H1 (cell line): ENCODE measurements at regions not wholly inside any gene's neighbourhood (a gene's known extent, or its start where the extent isn't known, plus 50 kb on each side); places are given as distances from the start of the nearest gene placed in this dataset.
A peak's percentile ranks its signal among the peaks of the same experiment; 100 is the strongest.

Experiments
- CTCF ChIA-PET: fragments of 300-600 bp; sonication (Branson Sonifier 250); formaldehyde crosslinking; loops from one replicate; lab custom pipeline; 2021; ENCODE audit not compliant: partially characterized antibody; lab: Charles Lee
- POLR2A ChIA-PET: fragments of 300-600 bp; sonication (Branson Sonifier 250); formaldehyde crosslinking; loops from one replicate; lab custom pipeline; 2021; ENCODE audit warnings: inconsistent platforms; ENCODE audit not compliant: partially characterized antibody; lab: Charles Lee
- DNase-seq, 2 experiments: peaks; one replicate each; pipeline versions ENCODE4 v3.0.0 to v3.0.0-alpha.2; 2010 to 2022; ENCODE audit warnings: low spot score in 2 of 2, low read depth in 1 of 2, mixed read lengths in 1 of 2
- FAIRE-seq: peaks from 2 replicates; lab custom pipeline; 2011; peaks lifted over from hg19 to GRCh38; lab: Jason Lieb, UNC
- H2AFZ ChIP-seq: 2 replicates; pipeline ENCODE4 v1.8.1; 2012; ENCODE audit warnings: low read length, inconsistent platforms
- H2AK5ac ChIP-seq: 2 replicates; pipeline ENCODE4 v1.6.1; 2013; ENCODE audit warnings: low read depth, low read length
- H2BK120ac ChIP-seq: replicated peaks from 2 replicates; pipeline ENCODE3; 2013; ENCODE audit warnings: low read depth, low read length, inconsistent platforms
- H2BK12ac ChIP-seq: 2 replicates; pipeline ENCODE4 v1.6.1; 2013; ENCODE audit warnings: low read depth, low read length
- H2BK15ac ChIP-seq: 2 replicates; pipeline ENCODE4 v1.6.1; 2013; ENCODE audit warnings: low read length
- H2BK20ac ChIP-seq: 2 replicates; pipeline ENCODE4 v1.6.1; 2013; ENCODE audit warnings: low read length
- H2BK5ac ChIP-seq: 2 replicates; pipeline ENCODE4 v1.6.1; 2013; ENCODE audit warnings: low read depth, low read length
- H3K14ac ChIP-seq: 2 replicates; pipeline ENCODE4 v1.6.1; 2013; ENCODE audit warnings: inconsistent platforms; ENCODE audit not compliant: insufficient read length
- H3K18ac ChIP-seq: 2 replicates; pipeline ENCODE4 v1.6.1; 2013; ENCODE audit warnings: low read length; ENCODE audit errors: extremely low read depth
- H3K23ac ChIP-seq: 2 replicates; pipeline ENCODE4 v1.6.1; 2013; ENCODE audit warnings: inconsistent platforms; ENCODE audit not compliant: insufficient read length
- H3K23me2 ChIP-seq: 2 replicates; pipeline ENCODE4 v1.6.1; 2013; ENCODE audit warnings: low read depth, low read length
- H3K27ac ChIP-seq: 2 replicates; pipeline ENCODE4 v1.6.1; 2011; ENCODE audit warnings: low read depth, low read length, inconsistent platforms
- H3K27me3 ChIP-seq, 4 experiments: replicated peaks in 1 of 4; 1 replicate in 1 of 4; 2 replicates in 3 of 4; pipeline versions ENCODE4 v1.6.1 to v1.8.1; 2011 to 2013; ENCODE audit warnings: low read length in 3 of 4, mild to moderate bottlenecking in 3 of 4, inconsistent platforms in 2 of 4, mixed read lengths in 2 of 4, moderate library complexity in 1 of 4; ENCODE audit not compliant: control insufficient read depth in 3 of 4, insufficient read depth in 3 of 4; ENCODE audit errors: extremely low read depth in 1 of 4
- H3K36me3 ChIP-seq, 4 experiments: 2 replicates each; pipeline versions ENCODE4 v1.6.1 to v1.8.1; 2011 to 2013; ENCODE audit warnings: mild to moderate bottlenecking in 4 of 4, low read length in 3 of 4, moderate library complexity in 2 of 4, control low read depth in 1 of 4, inconsistent platforms in 1 of 4; ENCODE audit not compliant: insufficient read depth in 4 of 4, control insufficient read depth in 2 of 4
- H3K4ac ChIP-seq: replicated peaks from 2 replicates; pipeline ENCODE3; 2013; ENCODE audit warnings: low read length, low read depth, mixed read lengths, inconsistent platforms; ENCODE audit not compliant: insufficient read length
- H3K4me1 ChIP-seq, 4 experiments: replicated peaks in 1 of 4; 1 replicate in 1 of 4; 2 replicates in 3 of 4; pipeline versions ENCODE4 v1.6.1 to v1.8.1; 2011 to 2013; ENCODE audit warnings: low read length in 3 of 4, inconsistent platforms in 2 of 4, mixed read lengths in 1 of 4; ENCODE audit not compliant: insufficient read depth in 4 of 4, control insufficient read depth in 3 of 4
- H3K4me2 ChIP-seq, 2 experiments: 2 replicates each; pipeline versions ENCODE4 v1.6.1 to v1.8.1; 2011 to 2013; ENCODE audit warnings: low read depth in 2 of 2, low read length in 2 of 2, control low read depth in 1 of 2, inconsistent platforms in 1 of 2, mild to moderate bottlenecking in 1 of 2; ENCODE audit not compliant: insufficient read depth in 1 of 2
- H3K4me3 ChIP-seq, 4 experiments: fragments of 200-600, 300-600 bp in 1 of 4; sonication (generic), shearing (Covaris generic), sonication (Bioruptor Twin) in 1 of 4; 2 replicates each; pipeline versions ENCODE4 v1.5.1 to v1.8.1; 2011 to 2016; ENCODE audit warnings: low read length in 4 of 4, low read depth in 3 of 4, control low read depth in 2 of 4, inconsistent platforms in 2 of 4, mild to moderate bottlenecking in 2 of 4, mixed read lengths in 1 of 4, moderate library complexity in 1 of 4; ENCODE audit not compliant: insufficient read depth in 2 of 4; ENCODE audit errors: extremely low read depth in 1 of 4
- H3K56ac ChIP-seq: replicated peaks from 2 replicates; pipeline ENCODE3; 2013; ENCODE audit warnings: low read depth, mild to moderate bottlenecking, mixed read lengths, low read length, inconsistent platforms; ENCODE audit not compliant: insufficient read length
- H3K79me1 ChIP-seq: 2 replicates; pipeline ENCODE4 v1.6.1; 2013; ENCODE audit warnings: low read depth, low read length, control low read depth
- H3K79me2 ChIP-seq, 2 experiments: 2 replicates each; pipeline versions ENCODE4 v1.6.1 to v1.8.1; 2012 to 2013; ENCODE audit warnings: low read length in 2 of 2, mild to moderate bottlenecking in 2 of 2, inconsistent platforms in 1 of 2; ENCODE audit not compliant: insufficient read depth in 2 of 2, control insufficient read depth in 1 of 2
- H3K9ac ChIP-seq, 4 experiments: replicated peaks in 1 of 4; 1 replicate in 1 of 4; 2 replicates in 3 of 4; pipeline versions ENCODE4 v1.6.1 to v1.8.1; 2011 to 2013; ENCODE audit warnings: low read depth in 3 of 4, low read length in 3 of 4, control low read depth in 2 of 4, mild to moderate bottlenecking in 2 of 4, moderate library complexity in 2 of 4, inconsistent platforms in 1 of 4; ENCODE audit errors: extremely low read depth in 1 of 4
- H3K9me3 ChIP-seq, 2 experiments: 2 replicates each; pipeline versions ENCODE4 v1.6.1 to v1.8.1; 2012 to 2013; ENCODE audit warnings: mild to moderate bottlenecking in 2 of 2, moderate library complexity in 2 of 2, control low read depth in 1 of 2, inconsistent platforms in 1 of 2, low read depth in 1 of 2, low read length in 1 of 2, mixed read lengths in 1 of 2; ENCODE audit not compliant: insufficient read depth in 2 of 2
- H4K20me1 ChIP-seq, 2 experiments: replicated peaks in 1 of 2; 2 replicates each; pipeline versions ENCODE3 to v1.8.1; 2011 to 2013; ENCODE audit warnings: inconsistent platforms in 2 of 2, low read length in 2 of 2, mild to moderate bottlenecking in 1 of 2; ENCODE audit not compliant: insufficient read depth in 2 of 2, control insufficient read depth in 1 of 2
- H4K5ac ChIP-seq: 2 replicates; pipeline ENCODE4 v1.6.1; 2013; ENCODE audit warnings: low read length, low read depth, mixed read lengths, inconsistent platforms; ENCODE audit not compliant: insufficient read length
- H4K8ac ChIP-seq: 2 replicates; pipeline ENCODE4 v1.8.0; 2013; ENCODE audit warnings: mild to moderate bottlenecking, moderate library complexity, low read length, inconsistent platforms; ENCODE audit not compliant: insufficient read depth; ENCODE audit errors: extremely low read depth
- H4K91ac ChIP-seq: replicated peaks from 2 replicates; pipeline ENCODE3; 2013; ENCODE audit warnings: low read length, mixed read lengths, inconsistent platforms; ENCODE audit not compliant: insufficient read length
- EGR1 ChIP-seq: IDR thresholded peaks from 2 replicates; pipeline ENCODE4 v1.6.1; 2011; ENCODE audit warnings: low read depth, low read length, borderline replicate concordance
- WGBS, 2 experiments: shearing (Covaris generic) in 1 of 2; methylation state at CpG; one replicate each; pipeline versions ENCODE4 v1.1.6 to v1.1.7; 2013 to 2015; ENCODE audit warnings: low lambda C conversion rate in 2 of 2, mixed read lengths in 2 of 2, inconsistent platforms in 1 of 2, low coverage in 1 of 2, missing lambda C conversion rate in 1 of 2; ENCODE audit not compliant: insufficient replicate concordance in 2 of 2, insufficient coverage in 1 of 2, insufficient read length in 1 of 2; ENCODE audit errors: extremely low coverage in 1 of 2, missing lambda C conversion rate in 1 of 2; 5-methylcytosine and 5-hydroxymethylcytosine counted together

GRCh38 chr3:73271-73670 is 123.3 kb upstream of the CHL1 start:
- ChIA-PET POLR2A (no interaction called here), CTCF (interaction anchor here (0.6 to 1.8 kb wide), 4 partner anchors 10 to 282 kb away, joined by 3 to 7 read pairs (median 3); no protein-coding TSS in a partner anchor)
- Histone ChIP-seq H3K4me3 (peak overlapping the region in 1 of 4 experiments; percentile 3; a peak in 2 of 8 replicates), H3K14ac (no peak overlapping the region), H3K18ac (no peak overlapping the region), H2BK12ac (no peak overlapping the region), H4K8ac (no peak overlapping the region), H2BK15ac (no peak overlapping the region), H2AFZ (0 out of 2 replicates have a peak overlapping the region, but pooled peaks have one; percentile 37), H3K36me3 (no peaks in the 10 kb centered on the region), H3K56ac (no peak overlapping the region), H2AK5ac (no peak overlapping the region), H3K23me2 (no peaks in the 10 kb centered on the region), H2BK5ac (no peak overlapping the region), H3K23ac (no peak overlapping the region), H3K9me3 (no peaks in the 10 kb centered on the region), H2BK120ac (no peak overlapping the region), H4K91ac (no peak overlapping the region), H3K27me3 (no peaks in the 10 kb centered on the region), H3K9ac (no peak overlapping the region), H3K27ac (no peak overlapping the region), H3K79me2 (no peaks in the 10 kb centered on the region), H2BK20ac (no peak overlapping the region), H4K5ac (no peak overlapping the region), H3K79me1 (no peaks in the 10 kb centered on the region), H3K4me2 (peak overlapping the region; percentile 21 to 30; a peak in 3 of 4 replicates), H3K4me1 (peaks cover 0 to 5% (median under 1%) of the 10 kb centered on the region in 4 experiments; a peak in 2 of 7 replicates), H4K20me1 (no peaks in the 10 kb centered on the region), H3K4ac (no peak overlapping the region)
- WGBS, 2 experiments: 12% methylated on average over 2 of the region's 2 CpGs; no CpG with 5 or more reads in 1 of the 2 experiments
- FAIRE-seq (peak; percentile 68), DNase-seq (no peak)
- no peak for TF ChIP-seq EGR1
